ENCODE measurements at regions not wholly inside any gene's neighbourhood (a gene's known extent, or its start where the extent isn't known, plus 50 kb on each side); places are given as distances from the start of the nearest gene placed in this dataset.

DNA sequence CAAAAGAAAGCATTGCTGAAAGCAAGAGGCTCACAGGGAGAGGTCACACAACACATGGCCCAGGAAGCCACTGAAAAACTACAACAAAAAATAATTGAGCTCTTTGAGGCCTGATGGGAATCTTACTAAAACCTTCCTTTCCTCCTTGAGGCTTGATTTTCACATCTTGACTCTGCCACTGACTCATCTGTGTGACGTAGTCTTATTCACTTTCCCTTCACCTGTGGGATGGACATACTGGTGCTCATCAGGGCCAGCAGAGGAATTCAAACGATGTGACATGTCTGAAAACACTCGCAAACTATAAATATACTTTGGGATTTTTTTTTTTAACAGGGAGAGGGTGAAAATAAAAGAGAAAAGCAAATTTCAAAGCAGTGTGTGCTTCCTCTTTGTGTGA, 78.3 kb upstream of the ASIC2 start:
- TF ChIP-seq, protein P1, sequence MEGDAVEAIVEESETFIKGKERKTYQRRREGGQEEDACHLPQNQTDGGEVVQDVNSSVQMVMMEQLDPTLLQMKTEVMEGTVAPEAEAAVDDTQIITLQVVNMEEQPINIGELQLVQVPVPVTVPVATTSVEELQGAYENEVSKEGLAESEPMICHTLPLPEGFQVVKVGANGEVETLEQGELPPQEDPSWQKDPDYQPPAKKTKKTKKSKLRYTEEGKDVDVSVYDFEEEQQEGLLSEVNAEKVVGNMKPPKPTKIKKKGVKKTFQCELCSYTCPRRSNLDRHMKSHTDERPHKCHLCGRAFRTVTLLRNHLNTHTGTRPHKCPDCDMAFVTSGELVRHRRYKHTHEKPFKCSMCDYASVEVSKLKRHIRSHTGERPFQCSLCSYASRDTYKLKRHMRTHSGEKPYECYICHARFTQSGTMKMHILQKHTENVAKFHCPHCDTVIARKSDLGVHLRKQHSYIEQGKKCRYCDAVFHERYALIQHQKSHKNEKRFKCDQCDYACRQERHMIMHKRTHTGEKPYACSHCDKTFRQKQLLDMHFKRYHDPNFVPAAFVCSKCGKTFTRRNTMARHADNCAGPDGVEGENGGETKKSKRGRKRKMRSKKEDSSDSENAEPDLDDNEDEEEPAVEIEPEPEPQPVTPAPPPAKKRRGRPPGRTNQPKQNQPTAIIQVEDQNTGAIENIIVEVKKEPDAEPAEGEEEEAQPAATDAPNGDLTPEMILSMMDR (conservative IDR thresholded peaks at IDR 0.05; ENCODE audit: low read depth, low read length): no peak
- no peak for TF ChIP-seq EZH2 (IDR thresholded peaks at IDR 0.05; ENCODE audit: borderline replicate concordance, low read depth, low read length, poor library complexity, severe bottlenecking)
